ENCODE measurements at regions not wholly inside any gene's neighbourhood (a gene's known extent, or its start where the extent isn't known, plus 50 kb on each side); places are given as distances from the start of the nearest gene placed in this dataset.

DNA sequence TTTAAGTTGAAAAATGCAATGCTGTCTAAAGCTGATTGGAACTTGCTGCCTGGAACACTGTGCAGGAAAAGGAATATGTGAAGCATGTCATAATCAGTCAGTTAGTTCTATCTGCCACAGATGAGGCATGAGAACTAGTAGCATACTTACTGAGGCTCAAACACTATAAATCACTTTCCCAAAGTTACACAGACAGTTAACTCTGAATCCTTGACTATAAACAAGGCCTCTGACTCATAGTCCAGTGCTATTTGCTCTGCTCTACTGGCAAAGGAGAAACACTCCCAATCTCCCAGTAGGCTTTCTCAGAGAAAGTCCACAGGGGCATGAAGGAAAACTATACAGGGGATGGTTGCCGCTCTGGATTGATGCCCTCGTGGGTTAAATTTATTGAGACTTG, 2078.4 kb upstream of the TENM3 start:
- no peaks in the 10 kb centered on the region for H3K36me3 ChIP-seq (replicated peaks in 1 of 2; ENCODE audit: control insufficient read depth in 2 of 2, insufficient read depth in 2 of 2, low read length in 2 of 2)
- no peak overlapping the region for H3K4ac ChIP-seq (ENCODE audit: low read length)
- no peak for DNase-seq (ENCODE audit: low spot score)
- WGBS, 2 donors (ENCODE audit: extremely low coverage in 2 of 2, insufficient read length in 2 of 2, insufficient replicate concordance in 1 of 2), result no CpG with 5 or more reads among the region's 2 CpGs
- no peak overlapping the region for H3K14ac ChIP-seq (ENCODE audit: low read length)
- H3K4me3 ChIP-seq (ENCODE audit: low read length in 2 of 2), result no peak overlapping the region
- no peak overlapping the region for H3K18ac ChIP-seq (ENCODE audit: low read length)
- H3K9ac ChIP-seq (ENCODE audit: low read depth, low read length, poor library complexity), result no peak overlapping the region
- no peak overlapping the region for H2BK5ac ChIP-seq (ENCODE audit: low read length)
- H2AFZ ChIP-seq (ENCODE audit: low read length), result no peak overlapping the region
- H3K9me3 ChIP-seq (replicated peaks in 1 of 2; ENCODE audit: control insufficient read depth in 2 of 2, insufficient read depth in 1 of 2, low read depth in 1 of 2, low read length in 2 of 2), result no peaks in the 10 kb centered on the region
- no peak overlapping the region for H2BK120ac ChIP-seq (ENCODE audit: low read depth, low read length)
- no peaks in the 10 kb centered on the region for H3K4me1 ChIP-seq (ENCODE audit: control insufficient read depth in 2 of 2, insufficient read depth in 1 of 2, low read depth in 1 of 2, low read length in 2 of 2)
- H2BK12ac ChIP-seq (ENCODE audit: low read length), result no peak overlapping the region
- H2BK15ac ChIP-seq (ENCODE audit: low read length), result no peak overlapping the region
- H4K8ac ChIP-seq (ENCODE audit: low read depth, low read length), result no peak overlapping the region
- no peak overlapping the region for H4K91ac ChIP-seq (ENCODE audit: low read depth, low read length, poor library complexity)
- H3K79me1 ChIP-seq (ENCODE audit: low read depth, low read length), result no peaks in the 10 kb centered on the region
- no peak overlapping the region for H3K23ac ChIP-seq (ENCODE audit: low read depth, low read length, poor library complexity)
- no peak overlapping the region for H3K27ac ChIP-seq (replicated peaks; ENCODE audit: low read length)
- no peak overlapping the region for H3K4me2 ChIP-seq (ENCODE audit: insufficient read depth, low read length, poor library complexity, severe bottlenecking)
- H2AK5ac ChIP-seq (ENCODE audit: low read depth, low read length), result no peak overlapping the region
- no peaks in the 10 kb centered on the region for H3K27me3 ChIP-seq (ENCODE audit: control insufficient read depth in 3 of 3, insufficient read depth in 3 of 3, low read depth in 1 of 3, low read length in 3 of 3)

GRCh38 chr4:180169394-180169793, 2073.8 kb upstream of the TENM3 start:
- Histone ChIP-seq H3K18ac (ENCODE audit: low read length) (no peak overlapping the region), H3K79me1 (ENCODE audit: low read depth, low read length) (no peaks in the 10 kb centered on the region), H4K8ac (ENCODE audit: low read depth, low read length) (no peak overlapping the region), H2BK15ac (ENCODE audit: low read length) (no peak overlapping the region), H3K36me3 (replicated peaks in 1 of 2; ENCODE audit: control insufficient read depth in 2 of 2, insufficient read depth in 2 of 2, low read length in 2 of 2) (no peaks in the 10 kb centered on the region), H4K91ac (ENCODE audit: low read depth, low read length, poor library complexity) (no peak overlapping the region), H3K23ac (ENCODE audit: low read depth, low read length, poor library complexity) (no peak overlapping the region), H2AK5ac (ENCODE audit: low read depth, low read length) (no peak overlapping the region), H3K27ac (replicated peaks; ENCODE audit: low read length) (no peak overlapping the region), H3K9ac (ENCODE audit: low read depth, low read length, poor library complexity) (no peak overlapping the region), H3K9me3 (replicated peaks in 1 of 2; ENCODE audit: control insufficient read depth in 2 of 2, insufficient read depth in 1 of 2, low read depth in 1 of 2, low read length in 2 of 2) (no peaks in the 10 kb centered on the region), H3K4me1 (ENCODE audit: control insufficient read depth in 2 of 2, insufficient read depth in 1 of 2, low read depth in 1 of 2, low read length in 2 of 2) (no peaks in the 10 kb centered on the region), H3K4me2 (ENCODE audit: insufficient read depth, low read length, poor library complexity, severe bottlenecking) (no peak overlapping the region), H3K4me3 (ENCODE audit: low read length in 2 of 2) (no peak overlapping the region), H2BK5ac (ENCODE audit: low read length) (no peak overlapping the region), H3K14ac (ENCODE audit: low read length) (no peak overlapping the region), H2BK12ac (ENCODE audit: low read length) (no peak overlapping the region), H2AFZ (ENCODE audit: low read length) (no peak overlapping the region), H2BK120ac (ENCODE audit: low read depth, low read length) (no peak overlapping the region), H3K27me3 (ENCODE audit: control insufficient read depth in 3 of 3, insufficient read depth in 3 of 3, low read depth in 1 of 3, low read length in 3 of 3) (no peaks in the 10 kb centered on the region), H3K4ac (ENCODE audit: low read length) (no peak overlapping the region)
- no CpG with 5 or more reads among the region's 3 CpGs for WGBS, 2 donors (ENCODE audit: extremely low coverage in 2 of 2, insufficient read length in 2 of 2, insufficient replicate concordance in 1 of 2)
- DNase-seq (ENCODE audit: low spot score), result no peak

GRCh38 chr4:180169966-180170365, 2073.2 kb upstream of the TENM3 start:
- Histone ChIP-seq H3K4ac (ENCODE audit: low read length) (no peak overlapping the region), H3K18ac (ENCODE audit: low read length) (no peak overlapping the region), H3K14ac (ENCODE audit: low read length) (no peak overlapping the region), H3K4me3 (ENCODE audit: low read length in 2 of 2) (no peak overlapping the region), H2BK15ac (ENCODE audit: low read length) (no peak overlapping the region), H3K27me3 (ENCODE audit: control insufficient read depth in 3 of 3, insufficient read depth in 3 of 3, low read depth in 1 of 3, low read length in 3 of 3) (no peaks in the 10 kb centered on the region), H3K36me3 (replicated peaks in 1 of 2; ENCODE audit: control insufficient read depth in 2 of 2, insufficient read depth in 2 of 2, low read length in 2 of 2) (no peaks in the 10 kb centered on the region), H3K4me2 (ENCODE audit: insufficient read depth, low read length, poor library complexity, severe bottlenecking) (no peak overlapping the region), H2BK12ac (ENCODE audit: low read length) (no peak overlapping the region), H3K4me1 (ENCODE audit: control insufficient read depth in 2 of 2, insufficient read depth in 1 of 2, low read depth in 1 of 2, low read length in 2 of 2) (no peaks in the 10 kb centered on the region), H3K23ac (ENCODE audit: low read depth, low read length, poor library complexity) (no peak overlapping the region), H2AFZ (ENCODE audit: low read length) (no peak overlapping the region), H3K27ac (replicated peaks; ENCODE audit: low read length) (no peak overlapping the region), H2BK120ac (ENCODE audit: low read depth, low read length) (no peak overlapping the region), H2AK5ac (ENCODE audit: low read depth, low read length) (no peak overlapping the region), H2BK5ac (ENCODE audit: low read length) (no peak overlapping the region), H4K8ac (ENCODE audit: low read depth, low read length) (no peak overlapping the region), H3K79me1 (ENCODE audit: low read depth, low read length) (no peaks in the 10 kb centered on the region), H4K91ac (ENCODE audit: low read depth, low read length, poor library complexity) (no peak overlapping the region), H3K9ac (ENCODE audit: low read depth, low read length, poor library complexity) (no peak overlapping the region), H3K9me3 (replicated peaks in 1 of 2; ENCODE audit: control insufficient read depth in 2 of 2, insufficient read depth in 1 of 2, low read depth in 1 of 2, low read length in 2 of 2) (no peaks in the 10 kb centered on the region)
- WGBS, 2 donors (ENCODE audit: extremely low coverage in 2 of 2, insufficient read length in 2 of 2, insufficient replicate concordance in 1 of 2), result no CpG with 5 or more reads among the region's 1 CpG
- no peak for DNase-seq (ENCODE audit: low spot score)

GRCh38 chr4:180179146-180179545, 2064.1 kb upstream of the TENM3 start:
- Histone ChIP-seq H2BK12ac (ENCODE audit: low read length) (no peak overlapping the region), H3K4me2 (ENCODE audit: insufficient read depth, low read length, poor library complexity, severe bottlenecking) (no peak overlapping the region), H3K4me1 (ENCODE audit: control insufficient read depth in 2 of 2, insufficient read depth in 1 of 2, low read depth in 1 of 2, low read length in 2 of 2) (no peaks in the 10 kb centered on the region), H3K4ac (ENCODE audit: low read length) (no peak overlapping the region), H3K9ac (ENCODE audit: low read depth, low read length, poor library complexity) (no peak overlapping the region), H4K91ac (ENCODE audit: low read depth, low read length, poor library complexity) (no peak overlapping the region), H2AFZ (ENCODE audit: low read length) (no peak overlapping the region), H2AK5ac (ENCODE audit: low read depth, low read length) (no peak overlapping the region), H2BK120ac (ENCODE audit: low read depth, low read length) (no peak overlapping the region), H3K18ac (ENCODE audit: low read length) (no peak overlapping the region), H4K8ac (ENCODE audit: low read depth, low read length) (no peak overlapping the region), H3K14ac (ENCODE audit: low read length) (no peak overlapping the region), H3K27ac (replicated peaks; ENCODE audit: low read length) (no peak overlapping the region), H3K36me3 (replicated peaks in 1 of 2; ENCODE audit: control insufficient read depth in 2 of 2, insufficient read depth in 2 of 2, low read length in 2 of 2) (no peaks in the 10 kb centered on the region), H3K4me3 (ENCODE audit: low read length in 2 of 2) (no peak overlapping the region), H2BK5ac (ENCODE audit: low read length) (no peak overlapping the region), H2BK15ac (ENCODE audit: low read length) (no peak overlapping the region), H3K23ac (ENCODE audit: low read depth, low read length, poor library complexity) (no peak overlapping the region), H3K9me3 (replicated peaks in 1 of 2; ENCODE audit: control insufficient read depth in 2 of 2, insufficient read depth in 1 of 2, low read depth in 1 of 2, low read length in 2 of 2) (no peaks in the 10 kb centered on the region), H3K79me1 (ENCODE audit: low read depth, low read length) (no peaks in the 10 kb centered on the region), H3K27me3 (ENCODE audit: control insufficient read depth in 3 of 3, insufficient read depth in 3 of 3, low read depth in 1 of 3, low read length in 3 of 3) (no peaks in the 10 kb centered on the region)
- DNase-seq (ENCODE audit: low spot score), result no peak
- no CpG with 5 or more reads among the region's 1 CpG for WGBS, 2 donors (ENCODE audit: extremely low coverage in 2 of 2, insufficient read length in 2 of 2, insufficient replicate concordance in 1 of 2)

Measured in neuronal stem cell (in vitro differentiated cells).